WTC11 (cell line): ENCODE measurements at regions not wholly inside any gene's neighbourhood (a gene's known extent, or its start where the extent isn't known, plus 50 kb on each side); places are given as distances from the start of the nearest gene placed in this dataset.

Experiments used
- CDX4 ChIP-seq: fragments of 250-450 bp; sonication (Bioruptor Pico); IDR thresholded peaks from 2 replicates; pipeline ENCODE4 v1.9.0; 2021; ENCODE audit warnings: moderate library complexity, mild to moderate bottlenecking, inconsistent platforms, borderline replicate concordance
- CREM ChIP-seq: sonication (generic); formaldehyde crosslinking; IDR thresholded peaks from 2 replicates; pipeline ENCODE4 v1.8.1; 2022; ENCODE audit warnings: mild to moderate bottlenecking, missing genetic modification reagents, moderate library complexity
- CTCF ChIP-seq: fragments of 200-600 bp; IDR thresholded peaks from 2 replicates; pipeline ENCODE4 v1.8.0; 2022; ENCODE audit warnings: antibody characterized with exemption
- E2F4 ChIP-seq: sonication (generic); formaldehyde crosslinking; IDR thresholded peaks from 2 replicates; pipeline ENCODE4 v1.8.1; 2022; ENCODE audit warnings: low read depth, mild to moderate bottlenecking, moderate library complexity, missing genetic modification reagents, borderline replicate concordance
- ELF4 ChIP-seq: sonication (generic); formaldehyde crosslinking; IDR thresholded peaks from 2 replicates; pipeline ENCODE4 v1.8.1; 2022; ENCODE audit warnings: low read depth, mild to moderate bottlenecking, moderate library complexity, missing genetic modification reagents
- ETV6 ChIP-seq: sonication (generic); formaldehyde crosslinking; IDR thresholded peaks from 2 replicates; pipeline ENCODE4 v1.8.1; 2022; ENCODE audit warnings: mild to moderate bottlenecking, missing genetic modification reagents
- GRHL2 ChIP-seq: fragments of 250-450 bp; sonication (Bioruptor Pico); IDR thresholded peaks from 2 replicates; pipeline ENCODE4 v1.8.0; 2022; ENCODE audit warnings: mild to moderate bottlenecking, moderate library complexity; ENCODE audit not compliant: insufficient replicate concordance, severe bottlenecking
- PRDM15 ChIP-seq: sonication (generic); formaldehyde crosslinking; IDR thresholded peaks from 2 replicates; pipeline ENCODE4 v1.8.0; 2022; ENCODE audit warnings: missing genetic modification reagents
- TCF7 ChIP-seq: sonication (generic); formaldehyde crosslinking; IDR thresholded peaks from 2 replicates; pipeline ENCODE4 v1.8.0; 2022; ENCODE audit warnings: mild to moderate bottlenecking, low read depth, missing genetic modification reagents, moderate library complexity
- ZBTB21 ChIP-seq: sonication (generic); formaldehyde crosslinking; IDR thresholded peaks from 2 replicates; pipeline ENCODE4 v1.8.1; 2023; ENCODE audit warnings: mild to moderate bottlenecking, missing genetic modification reagents, borderline replicate concordance
- ZNF138 ChIP-seq: sonication (generic); formaldehyde crosslinking; conservative IDR thresholded peaks from 2 replicates; pipeline ENCODE4 v1.8.1; 2022; ENCODE audit warnings: mild to moderate bottlenecking, moderate library complexity, missing genetic modification reagents
- ZNF232 ChIP-seq: sonication (generic); formaldehyde crosslinking; IDR thresholded peaks from 2 replicates; pipeline ENCODE4 v1.8.0; 2022; ENCODE audit warnings: mild to moderate bottlenecking, missing genetic modification reagents
- ZNF425 ChIP-seq: fragments of 250-450 bp; sonication (Bioruptor Pico); conservative IDR thresholded peaks from 2 replicates; pipeline ENCODE4 v1.9.0; 2021; ENCODE audit warnings: mild to moderate bottlenecking

- TF ChIP-seq ZNF138 (CRISPR knock-in tag): no peak
- no peak for TF ChIP-seq PRDM15
- TF ChIP-seq CREM (CRISPR knock-in tag): no peak
- no peak for TF ChIP-seq ZBTB21 (CRISPR knock-in tag)
- TF ChIP-seq E2F4: no peak
- no peak for TF ChIP-seq CTCF
- TF ChIP-seq ELF4: no peak
- no peak for TF ChIP-seq TCF7
- no peak for TF ChIP-seq GRHL2 (CRISPR knock-in tag)
- no peak for TF ChIP-seq ZNF232 (CRISPR knock-in tag)
- no peak for TF ChIP-seq ETV6 (CRISPR knock-in tag)
- no peak for TF ChIP-seq CDX4 (CRISPR knock-in tag)
- no peak for TF ChIP-seq ZNF425 (CRISPR knock-in tag)
These were observed 455.6 kb downstream of the INHBA start for GRCh38 chr7:41247143-41247865.
